NCI-H345 (cell line): ENCODE measurements at regions not wholly inside any gene's neighbourhood (a gene's known extent, or its start where the extent isn't known, plus 50 kb on each side); places are given as distances from the start of the nearest gene placed in this dataset.
"Not testable (repeated sequence)": the region's sequence is repeated elsewhere in the genome, so short reads cannot be mapped to it uniquely, and the experiment has no call there.

Source experiments
- DNase-seq: peaks from one replicate; lab custom pipeline; 2025; lab: John Stamatoyannopoulos, UW

DNA sequence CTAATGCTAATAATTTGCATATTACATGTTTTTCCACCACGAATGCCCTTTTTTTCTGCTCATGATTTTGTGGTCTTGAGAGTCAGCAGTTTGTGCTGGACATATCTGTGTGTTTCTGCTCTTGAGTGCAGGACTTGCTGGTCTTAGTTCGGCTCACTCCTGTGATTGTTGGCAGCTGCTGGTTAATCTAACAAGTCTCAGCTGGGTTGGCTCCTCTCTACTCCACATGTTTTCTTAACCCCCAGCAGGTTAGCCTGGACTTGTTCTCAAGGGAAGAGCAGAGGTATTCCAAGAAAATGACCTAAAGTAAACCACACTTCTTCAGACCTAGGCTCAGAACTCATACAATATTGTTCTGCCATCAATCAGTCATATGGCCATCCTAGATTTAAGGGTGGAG lies 1238.9 kb downstream of the XPNPEP1 start:
- DNase-seq = no peak

DNA sequence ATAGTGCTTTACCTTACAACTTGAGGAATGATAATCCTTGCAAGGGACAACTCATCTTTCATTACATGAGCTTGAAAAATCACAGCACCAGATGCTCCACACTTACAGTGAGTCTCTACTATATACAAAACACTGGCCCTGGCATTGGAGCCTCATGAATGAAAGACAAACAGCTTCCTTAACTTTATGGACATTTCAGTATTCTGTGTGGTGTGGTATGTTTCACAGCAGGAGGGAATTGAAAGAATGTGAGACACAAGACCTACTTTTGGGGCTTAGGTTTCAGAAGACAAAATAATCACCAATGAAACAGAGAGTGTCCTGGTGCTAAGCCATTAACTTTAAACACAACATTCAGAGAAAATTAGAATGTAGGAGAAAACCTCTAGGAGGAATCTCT lies 1249.6 kb downstream of the XPNPEP1 start:
- DNase-seq = no peak

DNA sequence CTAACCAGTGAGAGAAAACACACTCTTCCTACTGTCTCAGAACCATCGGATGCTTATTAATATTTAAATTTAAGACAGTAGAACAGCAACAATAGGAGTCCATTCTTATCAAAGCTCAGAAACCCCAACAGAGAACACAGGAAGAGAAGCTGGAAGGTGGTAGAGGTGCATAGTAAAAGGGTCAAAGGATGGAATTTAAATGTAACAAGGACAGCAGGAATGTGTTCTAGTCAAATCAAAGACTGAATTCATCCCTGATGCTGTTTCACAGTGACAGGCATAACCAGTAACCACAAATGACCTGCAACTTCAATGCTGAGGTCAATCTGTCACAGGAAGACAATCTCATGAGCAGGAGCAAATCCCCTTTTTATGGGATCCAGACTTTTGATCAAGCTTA lies 1259.7 kb downstream of the XPNPEP1 start:
- DNase-seq = no peak

- no peak for DNase-seq
These were observed 1260.3 kb downstream of the XPNPEP1 start for GRCh38 chr10:108662975-108663374.

GRCh38 chr10:108655057-108655456 lies 1268.3 kb downstream of the XPNPEP1 start:
- DNase-seq = no peak

DNA sequence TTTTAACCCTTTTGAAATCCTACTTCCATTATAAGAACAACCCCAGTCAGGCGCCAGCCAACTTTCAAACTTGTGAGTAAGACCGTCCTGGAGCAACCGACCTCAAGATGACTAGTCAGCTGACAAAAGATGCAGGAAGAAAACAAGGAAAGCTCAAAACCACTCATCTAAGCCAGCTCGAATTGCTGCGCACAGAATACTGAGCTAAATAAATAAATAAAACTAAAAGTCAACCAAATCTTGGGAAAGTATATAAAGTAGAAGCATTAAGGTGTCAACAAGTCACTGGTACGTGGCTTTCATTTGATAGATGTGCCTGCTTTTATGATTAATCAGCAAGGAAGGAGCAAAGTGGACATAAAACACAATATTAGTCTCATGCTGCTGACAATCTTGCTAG lies 1269.8 kb downstream of the XPNPEP1 start:
- no peak for DNase-seq

DNA sequence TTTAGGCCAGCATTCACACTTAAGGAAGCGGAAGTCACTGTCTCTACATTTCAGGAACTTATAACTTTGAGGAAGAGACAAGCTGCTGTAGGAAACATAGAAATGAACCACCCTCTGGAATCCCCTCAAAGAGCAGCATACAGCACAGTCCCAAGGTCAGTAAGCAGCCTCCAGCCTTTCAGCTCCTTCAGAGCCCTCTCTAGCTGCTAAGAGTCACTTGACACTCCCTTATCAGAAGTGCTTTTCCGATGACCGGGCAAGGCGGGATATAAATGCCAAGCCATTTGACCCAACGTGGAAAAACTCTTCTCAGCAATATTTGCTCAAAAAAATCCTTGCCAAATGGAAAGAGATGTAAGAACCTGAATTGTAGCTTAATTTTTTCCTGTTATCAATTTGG lies 1284.3 kb downstream of the XPNPEP1 start:
- DNase-seq = no peak

- DNase-seq = no peak
These were observed 1285.1 kb downstream of the XPNPEP1 start for GRCh38 chr10:108638225-108638624.

DNA sequence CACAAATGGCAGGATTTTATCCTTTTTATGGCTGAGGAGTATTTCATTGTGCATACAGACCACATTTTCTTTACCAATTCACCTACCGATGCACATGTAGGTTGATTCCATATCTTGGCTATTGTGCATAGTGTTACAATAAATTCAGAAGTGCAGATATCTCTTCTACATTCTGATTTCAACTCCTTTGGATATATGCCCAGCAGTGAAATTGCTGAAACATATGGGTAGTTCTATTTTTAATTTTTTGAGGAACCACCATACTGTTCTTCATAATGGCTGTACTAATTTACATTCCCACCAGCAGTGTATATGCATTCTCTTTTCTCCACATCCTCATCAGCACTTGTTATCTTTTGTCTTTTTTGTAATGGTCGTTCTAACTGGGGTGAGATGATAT lies 1290.3 kb downstream of the XPNPEP1 start:
- DNase-seq = no peak

DNA sequence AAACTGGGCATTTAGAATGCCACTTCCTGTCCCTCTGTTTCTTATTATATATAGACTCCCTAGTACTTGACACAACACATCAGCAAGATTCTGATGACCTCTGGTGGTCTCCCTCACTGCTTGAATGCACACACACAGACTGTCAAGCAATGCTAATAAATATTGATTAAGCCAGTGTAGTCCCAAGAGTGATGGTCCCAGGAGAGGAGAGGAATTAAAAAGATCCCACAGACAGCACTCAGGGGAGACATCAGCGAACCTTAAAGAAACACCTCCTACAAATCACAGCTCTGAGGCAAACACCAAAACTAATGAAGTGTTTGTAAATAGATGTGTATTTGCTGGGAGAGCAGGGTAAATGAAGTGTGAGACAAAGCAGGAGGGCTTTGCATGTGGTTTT lies 1291.2 kb downstream of the XPNPEP1 start:
- no peak for DNase-seq

DNA sequence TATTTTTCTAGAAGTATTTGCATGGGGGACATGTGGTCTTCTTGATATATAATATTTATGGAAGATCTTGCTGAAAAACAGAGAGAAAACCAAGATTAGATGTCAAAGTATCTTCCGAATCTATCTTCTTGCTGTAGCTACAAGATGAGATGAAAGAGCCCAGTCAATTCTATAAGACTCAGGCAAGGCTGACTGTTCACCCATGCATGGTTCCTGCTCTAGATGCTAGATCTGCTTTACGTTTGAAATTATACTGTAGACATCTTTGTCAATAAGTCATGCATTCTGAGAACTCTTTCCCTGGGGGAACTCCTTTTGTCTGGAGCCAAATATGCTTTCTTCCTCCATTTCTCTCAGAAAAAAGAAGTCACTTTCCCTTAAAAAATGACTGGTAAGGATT lies 1292.0 kb downstream of the XPNPEP1 start:
- DNase-seq = no peak

DNA sequence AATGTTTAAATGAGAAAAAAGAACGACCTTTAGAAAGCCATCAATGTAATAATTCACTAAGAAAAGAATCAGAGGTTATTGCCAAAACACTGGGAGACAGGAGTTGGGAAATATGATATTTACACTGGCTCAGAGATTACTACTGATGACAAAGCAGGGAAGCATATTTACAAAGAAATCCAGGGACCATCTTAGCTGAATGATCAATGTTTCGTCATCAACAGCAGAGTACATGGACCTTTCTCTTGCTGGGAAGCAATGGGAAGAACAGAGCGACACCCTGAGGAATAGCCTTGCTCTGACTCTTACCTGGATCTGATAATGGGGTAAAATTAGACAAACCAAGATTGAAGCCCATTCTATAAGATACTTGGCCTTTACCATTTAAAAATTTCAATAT lies 1293.5 kb downstream of the XPNPEP1 start:
- no peak for DNase-seq

DNA sequence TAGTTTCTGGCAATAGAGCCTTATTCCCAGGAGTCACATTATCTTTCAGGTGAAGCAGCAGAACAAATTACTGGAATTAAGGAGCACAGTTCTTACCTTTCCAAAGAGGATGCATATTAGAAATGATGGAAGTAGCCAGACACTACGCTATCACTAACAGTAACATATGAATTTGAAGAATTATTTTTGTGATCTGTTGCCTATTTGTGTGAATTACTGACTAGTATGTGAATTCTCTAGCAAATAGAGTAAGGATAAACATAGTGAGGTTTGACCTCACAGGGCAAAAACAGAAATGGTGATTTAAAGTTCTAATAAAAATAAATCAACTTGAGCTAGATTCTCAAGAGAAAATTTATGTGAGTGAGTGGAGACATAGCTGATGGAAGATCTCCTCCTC lies 1299.3 kb downstream of the XPNPEP1 start:
- DNase-seq = no peak

DNA sequence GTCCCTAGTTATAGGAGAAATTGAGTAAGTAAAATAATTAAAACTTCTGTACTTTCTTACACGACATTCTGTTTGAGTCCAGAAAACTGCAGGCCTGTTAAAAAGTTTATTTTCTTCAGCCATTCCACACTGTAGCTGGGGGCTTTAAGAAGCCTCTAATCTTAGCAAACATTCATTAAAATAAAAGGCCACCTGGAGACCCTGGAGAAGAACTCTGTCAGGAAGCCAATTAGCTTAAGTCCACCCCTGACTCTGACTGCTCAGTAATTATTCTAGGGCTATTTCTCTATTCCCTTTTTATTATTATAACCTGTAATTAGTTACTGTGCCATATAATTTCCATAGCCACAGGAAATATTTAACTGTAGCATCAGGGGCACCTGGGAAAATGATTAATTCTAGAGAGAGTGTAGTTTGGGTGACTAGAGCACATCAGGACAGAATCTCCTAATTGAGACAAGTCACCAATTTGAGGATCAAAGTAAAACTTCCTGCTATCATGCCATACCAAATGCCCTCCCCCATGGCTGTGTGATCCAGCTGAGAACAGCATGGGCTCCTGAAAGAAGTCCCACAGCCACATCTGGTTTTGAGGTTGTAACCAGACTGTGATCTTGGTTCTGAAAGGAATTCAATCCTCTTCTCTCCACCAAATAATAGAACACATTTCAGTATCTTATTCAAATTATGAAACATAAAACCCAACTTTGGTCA lies 1302.3 kb downstream of the XPNPEP1 start:
- DNase-seq = no peak

- no peak for DNase-seq
These were observed 1306.6 kb downstream of the XPNPEP1 start for GRCh38 chr10:108616559-108617285.

GRCh38 chr10:108615576-108616320 lies 1307.6 kb downstream of the XPNPEP1 start:
- DNase-seq = no peak

GRCh38 chr10:108612485-108612884 lies 1310.8 kb downstream of the XPNPEP1 start:
- DNase-seq = no peak

GRCh38 chr10:108608860-108609259 lies 1314.5 kb downstream of the XPNPEP1 start:
- no peak for DNase-seq

DNA sequence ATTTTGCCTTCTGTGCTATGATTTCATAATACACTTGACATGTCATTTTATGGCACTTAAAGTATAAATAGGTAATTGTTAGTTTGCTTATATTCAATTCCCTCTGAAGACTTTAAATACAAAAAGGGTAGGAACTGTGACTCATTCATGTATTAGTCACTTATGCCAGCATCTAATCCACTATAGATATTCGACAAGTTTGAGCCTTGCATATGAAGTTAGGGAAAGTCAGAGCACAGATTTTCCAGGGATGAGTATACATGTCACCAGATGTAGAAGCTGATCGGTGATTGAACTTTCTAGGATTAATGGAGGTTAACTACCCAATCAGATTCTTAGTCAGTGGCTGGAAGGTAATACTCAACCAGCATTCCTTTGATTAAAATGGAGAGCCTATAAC lies 1321.5 kb downstream of the XPNPEP1 start:
- no peak for DNase-seq

- not testable (repeated sequence) for DNase-seq
These were observed 1322.8 kb downstream of the XPNPEP1 start for GRCh38 chr10:108600511-108600910.

DNA sequence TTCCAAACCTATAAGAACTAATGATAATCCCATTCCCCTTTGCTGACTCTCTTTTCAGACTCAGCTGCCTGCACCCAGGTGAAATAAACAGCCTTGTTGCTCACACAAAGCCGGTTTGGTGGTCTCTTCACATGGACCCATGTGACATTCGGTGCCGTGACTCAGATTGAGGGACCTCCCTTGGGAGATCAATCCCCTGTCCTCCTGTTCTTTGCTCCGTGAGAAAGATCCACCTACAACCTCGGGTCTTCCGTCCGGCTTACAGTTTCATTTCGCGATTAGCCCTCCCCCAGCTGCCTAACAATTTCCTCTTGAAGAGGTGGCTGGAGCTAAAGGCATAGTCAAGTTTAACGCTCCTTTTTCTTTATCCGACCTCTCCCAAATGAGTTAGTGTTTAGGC lies 1324.0 kb downstream of the XPNPEP1 start:
- not testable (repeated sequence) for DNase-seq

DNA sequence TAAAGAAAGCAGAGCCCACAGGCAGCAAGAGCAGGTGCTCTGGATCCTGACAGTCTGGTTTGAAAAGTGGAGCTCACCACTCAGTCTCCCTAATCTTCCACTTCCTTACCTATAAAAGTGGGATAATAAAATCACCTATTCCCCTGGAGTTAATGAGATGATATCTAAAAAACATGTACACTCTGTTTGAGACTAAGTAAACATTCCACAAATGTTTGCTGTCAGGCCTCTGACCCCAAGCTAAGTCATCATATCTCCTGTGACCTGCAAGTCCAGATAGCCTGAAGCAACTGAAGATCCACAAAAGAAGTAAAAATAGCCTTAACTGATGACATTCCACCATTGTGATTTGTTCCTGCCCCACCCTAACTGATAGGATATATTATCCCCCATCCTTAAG lies 1324.5 kb downstream of the XPNPEP1 start:
- DNase-seq = no peak

- no peak for DNase-seq
These were observed 1325.0 kb downstream of the XPNPEP1 start for GRCh38 chr10:108598320-108598695.
